H9 (cell line): ENCODE measurements at regions not wholly inside any gene's neighbourhood (a gene's known extent, or its start where the extent isn't known, plus 50 kb on each side); places are given as distances from the start of the nearest gene placed in this dataset.

Experiments
- DNase-seq: peaks from one replicate; pipeline ENCODE4 v3.0.0-alpha.2; 2017
- H2AFZ ChIP-seq: one replicate; pipeline ENCODE4 v1.6.1; 2013; ENCODE audit warnings: mild to moderate bottlenecking, low read length, control low read depth, moderate library complexity
- H2AK5ac ChIP-seq: 2 replicates; pipeline ENCODE4 v1.6.1; 2013; ENCODE audit warnings: low read length, control low read depth, mixed read lengths; ENCODE audit not compliant: insufficient read length
- H2BK120ac ChIP-seq: one replicate; pipeline ENCODE4 v1.6.1; 2013; ENCODE audit warnings: low read depth, mild to moderate bottlenecking, low read length, control low read depth, inconsistent platforms; ENCODE audit not compliant: poor library complexity, severe bottlenecking
- H2BK12ac ChIP-seq: 2 replicates; pipeline ENCODE4 v1.6.1; 2013; ENCODE audit warnings: low read length, control low read depth, mixed read lengths, low read depth; ENCODE audit not compliant: insufficient read length
- H2BK15ac ChIP-seq: 2 replicates; pipeline ENCODE4 v1.6.1; 2013; ENCODE audit warnings: low read depth, low read length, control low read depth
- H2BK20ac ChIP-seq: one replicate; pipeline ENCODE4 v1.6.1; 2013; ENCODE audit warnings: low read depth, mild to moderate bottlenecking, low read length, control low read depth, inconsistent platforms; ENCODE audit not compliant: poor library complexity, severe bottlenecking
- H2BK5ac ChIP-seq: 2 replicates; pipeline ENCODE4 v1.6.1; 2013; ENCODE audit warnings: low read length, control low read depth, mixed read lengths; ENCODE audit not compliant: insufficient read length
- H3K14ac ChIP-seq: 2 replicates; pipeline ENCODE4 v1.6.1; 2013; ENCODE audit warnings: low read length, control low read depth; ENCODE audit not compliant: insufficient read depth
- H3K18ac ChIP-seq: 2 replicates; pipeline ENCODE4 v1.6.1; 2013; ENCODE audit warnings: low read depth, mild to moderate bottlenecking, mixed read lengths, low read length, control low read depth; ENCODE audit not compliant: insufficient read length
- H3K23ac ChIP-seq: 2 replicates; pipeline ENCODE4 v1.6.1; 2013; ENCODE audit warnings: low read length, control low read depth, mixed read lengths, low read depth; ENCODE audit not compliant: insufficient read length
- H3K23me2 ChIP-seq: 2 replicates; pipeline ENCODE4 v1.6.1; 2013; ENCODE audit warnings: low read depth, mild to moderate bottlenecking, mixed read lengths, low read length, control low read depth; ENCODE audit not compliant: insufficient read length, poor library complexity, severe bottlenecking
- H3K27ac ChIP-seq: 2 replicates; pipeline ENCODE4 v1.5.1; 2013; ENCODE audit warnings: low read length, control low read depth, mixed read lengths, low read depth; ENCODE audit not compliant: insufficient read length
- H3K27me3 ChIP-seq: 2 replicates; pipeline ENCODE4 v1.6.1; 2013; ENCODE audit warnings: low read length, control low read depth, inconsistent platforms; ENCODE audit not compliant: insufficient read depth
- H3K4ac ChIP-seq: 2 replicates; pipeline ENCODE4 v1.6.1; 2013; ENCODE audit warnings: low read depth, mild to moderate bottlenecking, control low read depth, inconsistent platforms, low read length, moderate library complexity
- H3K4me1 ChIP-seq: 2 replicates; pipeline ENCODE4 v1.6.1; 2013; ENCODE audit warnings: low read length, control low read depth, inconsistent platforms; ENCODE audit not compliant: insufficient read depth
- H3K4me2 ChIP-seq: 2 replicates; pipeline ENCODE4 v1.6.1; 2013; ENCODE audit warnings: low read length, control low read depth, mixed read lengths; ENCODE audit not compliant: insufficient read length, insufficient read depth
- H3K56ac ChIP-seq: 2 replicates; pipeline ENCODE4 v1.6.1; 2013; ENCODE audit warnings: low read depth, mild to moderate bottlenecking, mixed read lengths, low read length, control low read depth; ENCODE audit not compliant: insufficient read length
- H3K79me1 ChIP-seq: 2 replicates; pipeline ENCODE4 v1.6.1; 2013; ENCODE audit warnings: low read depth, mild to moderate bottlenecking, moderate library complexity, low read length, control low read depth, inconsistent platforms; ENCODE audit not compliant: insufficient read depth, poor library complexity, severe bottlenecking
- H3K79me2 ChIP-seq: 2 replicates; pipeline ENCODE4 v1.6.1; 2013; ENCODE audit warnings: low read length, control low read depth, inconsistent platforms; ENCODE audit not compliant: insufficient read depth
- H3K9ac ChIP-seq: 2 replicates; pipeline ENCODE4 v1.6.1; 2013; ENCODE audit warnings: low read length, control low read depth, mixed read lengths; ENCODE audit not compliant: insufficient read length; ENCODE audit errors: extremely low read depth
- H3K9me3 ChIP-seq: one replicate; pipeline ENCODE4 v1.6.1; 2013; ENCODE audit warnings: low read depth, low read length, inconsistent platforms; ENCODE audit not compliant: control insufficient read depth
- H3T11ph ChIP-seq: one replicate; pipeline ENCODE4 v1.6.1; 2013; ENCODE audit warnings: mild to moderate bottlenecking, low read length, control low read depth, inconsistent platforms
- H4K20me1 ChIP-seq: one replicate; pipeline ENCODE4 v1.6.1; 2013; ENCODE audit not compliant: control insufficient read depth, insufficient read length, insufficient read depth
- H4K5ac ChIP-seq: 2 replicates; pipeline ENCODE4 v1.6.1; 2013; ENCODE audit warnings: low read depth, mild to moderate bottlenecking, mixed read lengths, low read length, control low read depth; ENCODE audit not compliant: insufficient read length
- H4K8ac ChIP-seq: replicated peaks from 2 replicates; pipeline ENCODE4 v1.6.1; 2013; ENCODE audit warnings: low read length, control low read depth, mixed read lengths, low read depth; ENCODE audit not compliant: insufficient read length
- H4K91ac ChIP-seq: 2 replicates; pipeline ENCODE4 v1.6.1; 2013; ENCODE audit warnings: low read depth, mild to moderate bottlenecking, moderate library complexity, mixed read lengths, low read length, control low read depth; ENCODE audit not compliant: insufficient read length
- H3K27ac Mint-ChIP-seq, 3 experiments: 2 replicates in 2 of 3; 3 replicates in 1 of 3; pipeline ENCODE4 v1.8.0; 2020 to 2021; ENCODE audit warnings: mixed read lengths in 3 of 3, mild to moderate bottlenecking in 1 of 3, moderate library complexity in 1 of 3
- H3K27me3 Mint-ChIP-seq: 2 replicates; pipeline ENCODE4 v1.8.0; 2021; ENCODE audit warnings: low read depth, mild to moderate bottlenecking, moderate library complexity, mixed read lengths
- H3K36me3 Mint-ChIP-seq, 3 experiments: 2 replicates in 2 of 3; 3 replicates in 1 of 3; pipeline ENCODE4 v1.8.0; 2020 to 2021; ENCODE audit warnings: low read depth in 3 of 3, mixed read lengths in 3 of 3; ENCODE audit not compliant: insufficient read depth in 1 of 3
- H3K4me1 Mint-ChIP-seq, 2 experiments: 2 replicates each; pipeline ENCODE4 v1.8.0; 2020; ENCODE audit warnings: mixed read lengths in 2 of 2
- H3K4me3 Mint-ChIP-seq, 2 experiments: 2 replicates in 1 of 2; 3 replicates in 1 of 2; pipeline ENCODE4 v1.8.0; 2020 to 2021; ENCODE audit warnings: mild to moderate bottlenecking in 2 of 2, mixed read lengths in 2 of 2, moderate library complexity in 1 of 2
- H3K9me3 Mint-ChIP-seq, 2 experiments: 2 replicates in 1 of 2; 3 replicates in 1 of 2; pipeline ENCODE4 v1.8.0; 2020; ENCODE audit warnings: mild to moderate bottlenecking in 2 of 2, mixed read lengths in 2 of 2, moderate library complexity in 1 of 2
- WGBS: extraction: QIAGEN DNeasy Blood & Tissue Kit; methylation state at CpG from one replicate; pipeline ENCODE4 v1.1.7; 2013; ENCODE audit warnings: missing lambda C conversion rate, low lambda C conversion rate, mixed read lengths; ENCODE audit not compliant: insufficient read length; ENCODE audit errors: extremely low coverage; 5-methylcytosine and 5-hydroxymethylcytosine counted together
- TF ChIP-seq, protein P1 (sequence below): fragments of 200-600 bp; sonication (generic); conservative IDR thresholded peaks from 3 replicates; pipeline ENCODE4 v1.8.0; 2021; ENCODE audit warnings: antibody characterized with exemption, mild to moderate bottlenecking

DNA sequence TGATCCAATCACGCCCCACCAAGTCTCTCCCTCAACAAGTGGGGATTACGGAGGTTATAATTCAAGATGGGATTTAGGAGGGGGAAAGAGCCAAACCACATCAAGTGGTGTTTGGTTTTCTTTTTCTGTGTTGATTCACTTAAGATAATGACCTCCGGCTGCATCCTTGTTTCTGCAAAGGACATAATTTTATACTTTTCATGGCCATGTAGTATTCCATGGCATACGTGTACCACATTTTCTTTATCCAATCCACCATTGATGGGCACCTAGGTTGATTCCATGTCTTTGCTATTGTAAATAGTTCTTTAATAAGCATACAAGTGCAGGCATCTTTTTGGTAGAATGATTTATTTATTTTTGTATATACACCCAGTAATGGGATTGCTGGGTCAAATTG is 162.5 kb upstream of the JUN start:
- no peaks in the 10 kb centered on the region; a peak in 1 of 5 replicates for H3K9me3 Mint-ChIP-seq
- no peak overlapping the region for H3K27ac Mint-ChIP-seq
- Histone ChIP-seq H3K27me3 (no peaks in the 10 kb centered on the region), H3K4me2 (no peak overlapping the region), H2BK12ac (no peak overlapping the region), H4K91ac (no peak overlapping the region), H3K79me2 (no peaks in the 10 kb centered on the region), H2AK5ac (no peak overlapping the region), H3K9ac (no peak overlapping the region), H3K9me3 (no peaks in the 10 kb centered on the region), H3K14ac (no peak overlapping the region), H2BK15ac (no peak overlapping the region), H2BK5ac (no peak overlapping the region), H3K18ac (no peak overlapping the region), H3K4ac (no peak overlapping the region), H4K8ac (no peak overlapping the region), H2AFZ (no peak overlapping the region), H3K23me2 (no peaks in the 10 kb centered on the region), H2BK120ac (no peak overlapping the region), H4K5ac (no peak overlapping the region), H2BK20ac (no peak overlapping the region), H3K27ac (no peak overlapping the region), H3K79me1 (no peaks in the 10 kb centered on the region), H3T11ph (no peak overlapping the region), H3K4me1 (no peaks in the 10 kb centered on the region), H4K20me1 (no peaks in the 10 kb centered on the region), H3K56ac (no peak overlapping the region), H3K23ac (no peak overlapping the region)
- TF ChIP-seq, protein P1, sequence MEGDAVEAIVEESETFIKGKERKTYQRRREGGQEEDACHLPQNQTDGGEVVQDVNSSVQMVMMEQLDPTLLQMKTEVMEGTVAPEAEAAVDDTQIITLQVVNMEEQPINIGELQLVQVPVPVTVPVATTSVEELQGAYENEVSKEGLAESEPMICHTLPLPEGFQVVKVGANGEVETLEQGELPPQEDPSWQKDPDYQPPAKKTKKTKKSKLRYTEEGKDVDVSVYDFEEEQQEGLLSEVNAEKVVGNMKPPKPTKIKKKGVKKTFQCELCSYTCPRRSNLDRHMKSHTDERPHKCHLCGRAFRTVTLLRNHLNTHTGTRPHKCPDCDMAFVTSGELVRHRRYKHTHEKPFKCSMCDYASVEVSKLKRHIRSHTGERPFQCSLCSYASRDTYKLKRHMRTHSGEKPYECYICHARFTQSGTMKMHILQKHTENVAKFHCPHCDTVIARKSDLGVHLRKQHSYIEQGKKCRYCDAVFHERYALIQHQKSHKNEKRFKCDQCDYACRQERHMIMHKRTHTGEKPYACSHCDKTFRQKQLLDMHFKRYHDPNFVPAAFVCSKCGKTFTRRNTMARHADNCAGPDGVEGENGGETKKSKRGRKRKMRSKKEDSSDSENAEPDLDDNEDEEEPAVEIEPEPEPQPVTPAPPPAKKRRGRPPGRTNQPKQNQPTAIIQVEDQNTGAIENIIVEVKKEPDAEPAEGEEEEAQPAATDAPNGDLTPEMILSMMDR = no peak
- WGBS = no CpG with 5 or more reads among the region's 4 CpGs
- H3K27me3 Mint-ChIP-seq = no peaks in the 10 kb centered on the region
- DNase-seq = no peak
- no peak overlapping the region for H3K4me3 Mint-ChIP-seq
- H3K36me3 Mint-ChIP-seq = no peaks in the 10 kb centered on the region
- H3K4me1 Mint-ChIP-seq = no peaks in the 10 kb centered on the region
